ENCODE measurements at regions not wholly inside any gene's neighbourhood (a gene's known extent, or its start where the extent isn't known, plus 50 kb on each side); places are given as distances from the start of the nearest gene placed in this dataset.

DNA sequence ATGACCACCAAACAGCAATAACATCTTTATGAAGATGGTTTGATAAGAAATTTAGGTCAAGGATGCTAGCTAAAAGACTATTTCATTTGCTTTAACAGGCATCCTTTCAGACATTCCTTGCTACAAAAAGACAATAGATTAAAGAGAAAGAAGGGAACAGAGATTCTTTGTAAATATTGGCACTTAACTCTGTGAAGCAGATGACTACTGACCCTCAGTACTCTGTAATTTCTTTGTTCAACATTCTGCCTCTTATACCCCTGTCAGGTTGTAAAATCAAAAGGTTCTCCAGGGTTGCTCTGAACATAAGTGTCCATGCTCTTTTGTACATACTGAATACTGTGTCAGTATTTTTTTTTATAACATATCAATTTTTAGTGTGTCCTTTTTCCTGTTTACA is 610.6 kb upstream of the GRAMD2B start:
- TF ChIP-seq CTCF (conservative IDR thresholded peaks at IDR 0.05; ENCODE audit: low read depth, low read length) (no peak), EZH2 (IDR thresholded peaks at IDR 0.05; ENCODE audit: low read length, unreplicated experiment) (no peak)
